ENCODE measurements at regions not wholly inside any gene's neighbourhood (a gene's known extent, or its start where the extent isn't known, plus 50 kb on each side); places are given as distances from the start of the nearest gene placed in this dataset.

- TF ChIP-seq, protein P1, sequence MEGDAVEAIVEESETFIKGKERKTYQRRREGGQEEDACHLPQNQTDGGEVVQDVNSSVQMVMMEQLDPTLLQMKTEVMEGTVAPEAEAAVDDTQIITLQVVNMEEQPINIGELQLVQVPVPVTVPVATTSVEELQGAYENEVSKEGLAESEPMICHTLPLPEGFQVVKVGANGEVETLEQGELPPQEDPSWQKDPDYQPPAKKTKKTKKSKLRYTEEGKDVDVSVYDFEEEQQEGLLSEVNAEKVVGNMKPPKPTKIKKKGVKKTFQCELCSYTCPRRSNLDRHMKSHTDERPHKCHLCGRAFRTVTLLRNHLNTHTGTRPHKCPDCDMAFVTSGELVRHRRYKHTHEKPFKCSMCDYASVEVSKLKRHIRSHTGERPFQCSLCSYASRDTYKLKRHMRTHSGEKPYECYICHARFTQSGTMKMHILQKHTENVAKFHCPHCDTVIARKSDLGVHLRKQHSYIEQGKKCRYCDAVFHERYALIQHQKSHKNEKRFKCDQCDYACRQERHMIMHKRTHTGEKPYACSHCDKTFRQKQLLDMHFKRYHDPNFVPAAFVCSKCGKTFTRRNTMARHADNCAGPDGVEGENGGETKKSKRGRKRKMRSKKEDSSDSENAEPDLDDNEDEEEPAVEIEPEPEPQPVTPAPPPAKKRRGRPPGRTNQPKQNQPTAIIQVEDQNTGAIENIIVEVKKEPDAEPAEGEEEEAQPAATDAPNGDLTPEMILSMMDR (IDR thresholded peaks at IDR 0.05; ENCODE audit: poor library complexity) = no peak
- TF ChIP-seq EZH2phosphoT487 (IDR thresholded peaks at IDR 0.05; ENCODE audit: low read depth, severe bottlenecking, unreplicated experiment) = no peak
- TF ChIP-seq EZH2 (IDR thresholded peaks at IDR 0.05; ENCODE audit: borderline replicate concordance) = no peak
Observed at GRCh38 chr11:82663535-82663934, 70.1 kb downstream of the FAM181B start.
